Stimulated activated effector memory CD8-positive, alpha-beta T cell treated with anti-CD3 and anti-CD28 coated beads, Interleukin-12 subunit alpha, Interleukin-12 subunit beta, amount 100 ng/mL, for 72 hours (primary cell): ENCODE measurements at regions not wholly inside any gene's neighbourhood (a gene's known extent, or its start where the extent isn't known, plus 50 kb on each side); places are given as distances from the start of the nearest gene placed in this dataset.
A peak's percentile ranks its signal among the peaks of the same experiment; 100 is the strongest.
"Not testable (repeated sequence)": the region's sequence is repeated elsewhere in the genome, so short reads cannot be mapped to it uniquely, and the experiment has no call there.

ENCODE experiments used
- ATAC-seq: fragments of 150-1000 bp; cut with Tn5 transposase; 2 replicates; pipeline ENCODE4 v1.10.0; 2021
- DNase-seq, 2 donors: peaks; one replicate each; pipeline ENCODE4 v3.0.0; 2021 to 2022; ENCODE audit warnings: low spot score in 2 of 2
- H3K27ac Mint-ChIP-seq: one replicate; pipeline ENCODE4 v1.8.0; 2022; ENCODE audit warnings: mild to moderate bottlenecking, mixed read lengths
- H3K36me3 Mint-ChIP-seq: one replicate; pipeline ENCODE4 v1.8.0; 2022; ENCODE audit warnings: mild to moderate bottlenecking, mixed read lengths
- H3K4me1 Mint-ChIP-seq: one replicate; pipeline ENCODE4 v1.8.0; 2022; ENCODE audit warnings: mixed read lengths
- H3K4me3 Mint-ChIP-seq: one replicate; pipeline ENCODE4 v1.8.0; 2022; ENCODE audit warnings: mild to moderate bottlenecking, mixed read lengths
- H3K9me3 Mint-ChIP-seq: one replicate; pipeline ENCODE4 v1.8.0; 2022; ENCODE audit warnings: mixed read lengths

- Mint-ChIP-seq H3K4me3 (no peak overlapping the region), H3K36me3 (no peaks in the 10 kb centered on the region), H3K4me1 (no peaks in the 10 kb centered on the region), H3K27ac (no peak overlapping the region), H3K9me3 (peaks cover 7% of the 10 kb centered on the region)
- ATAC-seq (no peak), DNase-seq (no peak)
Measured at GRCh38 chr5:116739571-116739970, 164.9 kb upstream of the SEMA6A start.

- no peak for DNase-seq
- Mint-ChIP-seq H3K27ac (no peak overlapping the region), H3K4me3 (no peak overlapping the region), H3K4me1 (no peaks in the 10 kb centered on the region), H3K36me3 (no peaks in the 10 kb centered on the region), H3K9me3 (peaks cover 4% of the 10 kb centered on the region)
- no peak for ATAC-seq
Measured at GRCh38 chr5:116738615-116739261, 164.1 kb upstream of the SEMA6A start.

GRCh38 chr5:116738239-116738614 lies 163.6 kb upstream of the SEMA6A start:
- no peaks in the 10 kb centered on the region for H3K4me1 Mint-ChIP-seq
- no peaks in the 10 kb centered on the region for H3K36me3 Mint-ChIP-seq
- no peak overlapping the region for H3K27ac Mint-ChIP-seq
- DNase-seq (no peak), ATAC-seq (no peak)
- no peaks in the 10 kb centered on the region for H3K9me3 Mint-ChIP-seq
- H3K4me3 Mint-ChIP-seq, result no peak overlapping the region

GRCh38 chr5:116736671-116737070 lies 162.0 kb upstream of the SEMA6A start:
- no peak for DNase-seq
- Mint-ChIP-seq H3K4me1 (no peaks in the 10 kb centered on the region), H3K27ac (no peak overlapping the region), H3K9me3 (no peaks in the 10 kb centered on the region), H3K4me3 (no peak overlapping the region), H3K36me3 (no peaks in the 10 kb centered on the region)
- ATAC-seq, result no peak

- peak; percentile 39 for ATAC-seq
- Mint-ChIP-seq H3K36me3 (no peaks in the 10 kb centered on the region), H3K9me3 (no peaks in the 10 kb centered on the region), H3K27ac (no peak overlapping the region), H3K4me3 (no peak overlapping the region), H3K4me1 (no peaks in the 10 kb centered on the region)
- DNase-seq, result no peak
Measured at GRCh38 chr5:116733991-116734975, 159.7 kb upstream of the SEMA6A start.

- H3K9me3 Mint-ChIP-seq, result no peaks in the 10 kb centered on the region
- no peak overlapping the region for H3K27ac Mint-ChIP-seq
- DNase-seq (no peak), ATAC-seq (no peak)
- no peak overlapping the region for H3K4me3 Mint-ChIP-seq
- H3K36me3 Mint-ChIP-seq, result no peaks in the 10 kb centered on the region
- no peaks in the 10 kb centered on the region for H3K4me1 Mint-ChIP-seq
Measured at GRCh38 chr5:116732591-116732990, 158.0 kb upstream of the SEMA6A start.

- ATAC-seq (no peak), DNase-seq (no peak)
- Mint-ChIP-seq H3K36me3 (no peaks in the 10 kb centered on the region), H3K4me1 (no peaks in the 10 kb centered on the region), H3K4me3 (no peak overlapping the region), H3K9me3 (no peaks in the 10 kb centered on the region), H3K27ac (no peak overlapping the region)
Measured at GRCh38 chr5:116731432-116731831, 156.8 kb upstream of the SEMA6A start.

GRCh38 chr5:116730706-116731105 lies 156.1 kb upstream of the SEMA6A start:
- Mint-ChIP-seq H3K36me3 (no peaks in the 10 kb centered on the region), H3K4me3 (no peak overlapping the region), H3K4me1 (no peaks in the 10 kb centered on the region), H3K27ac (no peak overlapping the region), H3K9me3 (no peaks in the 10 kb centered on the region)
- ATAC-seq, result no peak
- no peak for DNase-seq

GRCh38 chr5:116730185-116730584 lies 155.6 kb upstream of the SEMA6A start:
- H3K36me3 Mint-ChIP-seq, result no peaks in the 10 kb centered on the region
- no peaks in the 10 kb centered on the region for H3K9me3 Mint-ChIP-seq
- H3K4me3 Mint-ChIP-seq, result no peak overlapping the region
- H3K4me1 Mint-ChIP-seq, result no peaks in the 10 kb centered on the region
- DNase-seq (no peak), ATAC-seq (no peak)
- H3K27ac Mint-ChIP-seq, result no peak overlapping the region

GRCh38 chr5:116727248-116727647 lies 152.6 kb upstream of the SEMA6A start:
- H3K27ac Mint-ChIP-seq, result no peak overlapping the region
- H3K9me3 Mint-ChIP-seq, result peaks cover 2% of the 10 kb centered on the region
- no peak for DNase-seq
- H3K4me3 Mint-ChIP-seq, result no peak overlapping the region
- no peak for ATAC-seq
- no peaks in the 10 kb centered on the region for H3K4me1 Mint-ChIP-seq
- no peaks in the 10 kb centered on the region for H3K36me3 Mint-ChIP-seq

- not testable (repeated sequence) for H3K4me3 Mint-ChIP-seq, H3K27ac Mint-ChIP-seq, H3K36me3 Mint-ChIP-seq, ATAC-seq, DNase-seq, H3K9me3 Mint-ChIP-seq, H3K4me1 Mint-ChIP-seq
Measured at GRCh38 chr5:116726180-116726579, 151.6 kb upstream of the SEMA6A start.

GRCh38 chr5:116724971-116725370 lies 150.3 kb upstream of the SEMA6A start:
- ATAC-seq (no peak), DNase-seq (no peak)
- H3K4me1 Mint-ChIP-seq, result no peaks in the 10 kb centered on the region
- H3K36me3 Mint-ChIP-seq, result no peaks in the 10 kb centered on the region
- H3K9me3 Mint-ChIP-seq, result peaks cover 2% of the 10 kb centered on the region
- H3K4me3 Mint-ChIP-seq, result no peak overlapping the region
- no peak overlapping the region for H3K27ac Mint-ChIP-seq

- peaks cover 2% of the 10 kb centered on the region for H3K9me3 Mint-ChIP-seq
- no peaks in the 10 kb centered on the region for H3K4me1 Mint-ChIP-seq
- H3K4me3 Mint-ChIP-seq, result no peak overlapping the region
- no peaks in the 10 kb centered on the region for H3K36me3 Mint-ChIP-seq
- no peak for ATAC-seq
- DNase-seq, result no peak
- no peak overlapping the region for H3K27ac Mint-ChIP-seq
Measured at GRCh38 chr5:116722651-116723050, 148.0 kb upstream of the SEMA6A start.

GRCh38 chr5:116719106-116719505 lies 144.5 kb upstream of the SEMA6A start:
- DNase-seq (no peak), ATAC-seq (no peak)
- no peaks in the 10 kb centered on the region for H3K4me1 Mint-ChIP-seq
- H3K9me3 Mint-ChIP-seq, result peaks cover 2% of the 10 kb centered on the region
- H3K27ac Mint-ChIP-seq, result no peak overlapping the region
- H3K4me3 Mint-ChIP-seq, result no peak overlapping the region
- no peaks in the 10 kb centered on the region for H3K36me3 Mint-ChIP-seq

GRCh38 chr5:116718317-116718716 lies 143.7 kb upstream of the SEMA6A start:
- Mint-ChIP-seq H3K4me1 (no peaks in the 10 kb centered on the region), H3K36me3 (no peaks in the 10 kb centered on the region), H3K27ac (no peak overlapping the region), H3K4me3 (no peak overlapping the region), H3K9me3 (peaks cover 1% of the 10 kb centered on the region)
- no peak for ATAC-seq
- no peak for DNase-seq

- no peaks in the 10 kb centered on the region for H3K36me3 Mint-ChIP-seq
- no peak for ATAC-seq
Measured at GRCh38 chr5:116709082-116709481, 134.5 kb upstream of the SEMA6A start.

More at GRCh38 chr5:116709082-116709481, 134.5 kb upstream of the SEMA6A start:
- DNase-seq, result no peak
- Mint-ChIP-seq H3K4me3 (no peak overlapping the region), H3K4me1 (no peaks in the 10 kb centered on the region), H3K9me3 (no peaks in the 10 kb centered on the region), H3K27ac (no peak overlapping the region)
